Peyer's patch (tissue), 4 donors: ENCODE measurements at regions not wholly inside any gene's neighbourhood (a gene's known extent, or its start where the extent isn't known, plus 50 kb on each side); places are given as distances from the start of the nearest gene placed in this dataset.

ENCODE experiments used
- DNase-seq, 3 donors: peaks; one replicate each; pipeline ENCODE4 v3.0.0-alpha.2; 2017 to 2019
- H3K27ac ChIP-seq, 4 donors: fragments of 200-600 bp; sonication (generic); one replicate each; pipeline ENCODE4 v1.5.1; 2016 to 2019
- H3K27me3 ChIP-seq, 2 donors: fragments of 200-600 bp; sonication (generic); one replicate each; pipeline ENCODE4 v1.5.1; 2019
- H3K36me3 ChIP-seq, 3 donors: fragments of 200-600 bp; sonication (generic); one replicate each; pipeline ENCODE4 v1.5.1; 2016 to 2019
- H3K4me1 ChIP-seq, 4 donors: fragments of 200-600 bp; sonication (generic); one replicate each; pipeline ENCODE4 v1.5.1; 2016 to 2019
- H3K4me3 ChIP-seq, 4 donors: fragments of 200-600 bp; sonication (generic); 1 replicate in 3 of 4; 2 replicates in 1 of 4; pipeline ENCODE4 v1.5.1; 2016 to 2019; ENCODE audit warnings: mild to moderate bottlenecking in 1 of 4
- H3K9me3 ChIP-seq, 4 donors: fragments of 200-600 bp; sonication (generic); one replicate each; pipeline ENCODE4 v1.5.1; 2016 to 2019; ENCODE audit warnings: mild to moderate bottlenecking in 1 of 4
- CTCF ChIP-seq, 6 experiments: fragments of 450-650 bp in 4 of 6; fragments of 200-600 bp in 2 of 6; sonication (generic) in 1 of 6; IDR thresholded peaks; one replicate each; pipeline ENCODE4 v1.5.1; 2017 to 2019; ENCODE audit warnings: antibody characterized with exemption in 6 of 6, mild to moderate bottlenecking in 3 of 6, moderate library complexity in 1 of 6
- POLR2A ChIP-seq, 2 donors: fragments of 450-650 bp; IDR thresholded peaks; one replicate each; pipeline ENCODE4 v1.5.1; 2017; ENCODE audit warnings: antibody characterized with exemption in 2 of 2, mild to moderate bottlenecking in 2 of 2, moderate library complexity in 2 of 2

GRCh38 chr13:74886502-74886901 is 595.5 kb downstream of the TBC1D4 start:
- DNase-seq = no peak
- H3K27ac ChIP-seq = no peak overlapping the region
- no peaks in the 10 kb centered on the region for H3K36me3 ChIP-seq
- no peak overlapping the region for H3K4me3 ChIP-seq
- no peaks in the 10 kb centered on the region for H3K9me3 ChIP-seq
- H3K27me3 ChIP-seq = no peaks in the 10 kb centered on the region
- no peaks in the 10 kb centered on the region for H3K4me1 ChIP-seq
- no peak for TF ChIP-seq POLR2A (IDR thresholded peaks at IDR 0.05)
- no peak for TF ChIP-seq CTCF (IDR thresholded peaks at IDR 0.05)

GRCh38 chr13:74883834-74884233 is 598.1 kb downstream of the TBC1D4 start:
- no peak for DNase-seq
- Histone ChIP-seq H3K4me3 (no peak overlapping the region), H3K27ac (no peak overlapping the region), H3K4me1 (no peaks in the 10 kb centered on the region), H3K9me3 (peaks cover 0 to 3% (median 0%) of the 10 kb centered on the region in 4 donors), H3K27me3 (no peaks in the 10 kb centered on the region), H3K36me3 (no peaks in the 10 kb centered on the region)
- TF ChIP-seq CTCF (IDR thresholded peaks at IDR 0.05) (no peak), POLR2A (IDR thresholded peaks at IDR 0.05) (no peak)

- DNase-seq = no peak
- TF ChIP-seq POLR2A (IDR thresholded peaks at IDR 0.05) (no peak), CTCF (IDR thresholded peaks at IDR 0.05) (no peak)
These were observed 610.4 kb downstream of the TBC1D4 start for GRCh38 chr13:74871369-74872070.

GRCh38 chr13:74870865-74871264 is 611.1 kb downstream of the TBC1D4 start:
- Histone ChIP-seq H3K9me3 (no peaks in the 10 kb centered on the region), H3K27me3 (no peaks in the 10 kb centered on the region)
- no peak for TF ChIP-seq CTCF (IDR thresholded peaks at IDR 0.05)
- no peak for TF ChIP-seq POLR2A (IDR thresholded peaks at IDR 0.05)

More at GRCh38 chr13:74871369-74872070, 610.4 kb downstream of the TBC1D4 start:
- Histone ChIP-seq H3K4me3 (no peak overlapping the region), H3K27ac (no peak overlapping the region), H3K4me1 (no peaks in the 10 kb centered on the region), H3K9me3 (no peaks in the 10 kb centered on the region), H3K27me3 (no peaks in the 10 kb centered on the region), H3K36me3 (no peaks in the 10 kb centered on the region)

GRCh38 chr13:74869846-74870245 is 612.1 kb downstream of the TBC1D4 start:
- no peak overlapping the region for H3K4me3 ChIP-seq
- no peaks in the 10 kb centered on the region for H3K36me3 ChIP-seq
- no peaks in the 10 kb centered on the region for H3K9me3 ChIP-seq
- H3K4me1 ChIP-seq = no peaks in the 10 kb centered on the region
- no peaks in the 10 kb centered on the region for H3K27me3 ChIP-seq
- DNase-seq = no peak
- TF ChIP-seq POLR2A (IDR thresholded peaks at IDR 0.05) (no peak), CTCF (IDR thresholded peaks at IDR 0.05) (no peak)
- H3K27ac ChIP-seq = no peak overlapping the region

More at GRCh38 chr13:74870865-74871264, 611.1 kb downstream of the TBC1D4 start:
- DNase-seq = no peak
- H3K4me3 ChIP-seq = no peak overlapping the region
- no peak overlapping the region for H3K27ac ChIP-seq
- H3K36me3 ChIP-seq = no peaks in the 10 kb centered on the region
- H3K4me1 ChIP-seq = no peaks in the 10 kb centered on the region
